GM23338 (cell line): ENCODE measurements at regions not wholly inside any gene's neighbourhood (a gene's known extent, or its start where the extent isn't known, plus 50 kb on each side); places are given as distances from the start of the nearest gene placed in this dataset.

Experiments used
- ATAC-seq: fragments of 200-7000 bp; cut with Tn5 transposase; 3 replicates; pipeline ENCODE4 v1.9.1; 2020
- DNase-seq: peaks from one replicate; pipeline ENCODE4 v3.0.0-alpha.2; 2015; ENCODE audit warnings: low spot score
- H2AFZ ChIP-seq: fragments of 200-600 bp; sonication (generic); 2 replicates; pipeline ENCODE4 v1.8.0; 2016; ENCODE audit warnings: antibody characterized with exemption, mild to moderate bottlenecking, moderate library complexity
- H3F3A ChIP-seq: fragments of 200-600 bp; sonication (generic); replicated peaks from 2 replicates; pipeline ENCODE4 v1.8.0; 2017; ENCODE audit warnings: antibody characterized with exemption, mixed run types, low read depth
- H3K27ac ChIP-seq: fragments of 200-600 bp; sonication (generic); 2 replicates; pipeline ENCODE4 v1.6.1; 2016; ENCODE audit warnings: low read depth
- H3K27me3 ChIP-seq: fragments of 200-600 bp; sonication (generic); 2 replicates; pipeline ENCODE4 v1.8.0; 2016; ENCODE audit warnings: mild to moderate bottlenecking, mixed run types, moderate library complexity; ENCODE audit not compliant: insufficient read depth
- H3K36me3 ChIP-seq: fragments of 200-600 bp; sonication (generic); 2 replicates; pipeline ENCODE4 v1.8.0; 2016; ENCODE audit warnings: mild to moderate bottlenecking; ENCODE audit not compliant: insufficient read depth
- H3K4me1 ChIP-seq: fragments of 200-600 bp; sonication (generic); 2 replicates; pipeline ENCODE4 v1.8.0; 2016; ENCODE audit warnings: mild to moderate bottlenecking, moderate library complexity; ENCODE audit not compliant: insufficient read depth
- H3K4me2 ChIP-seq: fragments of 200-600 bp; sonication (generic); 2 replicates; pipeline ENCODE4 v1.7.1; 2017; ENCODE audit warnings: mixed run types
- H3K4me3 ChIP-seq: fragments of 200-600 bp; sonication (generic); 2 replicates; pipeline ENCODE4 v1.6.1; 2016; ENCODE audit warnings: mixed run types
- H3K79me2 ChIP-seq: fragments of 200-600 bp; sonication (generic); replicated peaks from 2 replicates; pipeline ENCODE4 v1.8.0; 2017; ENCODE audit warnings: mild to moderate bottlenecking; ENCODE audit not compliant: insufficient read depth
- H3K9me2 ChIP-seq: fragments of 200-600 bp; sonication (generic); 2 replicates; pipeline ENCODE4 v1.8.0; 2017; ENCODE audit not compliant: insufficient read depth
- H4K20me1 ChIP-seq: fragments of 200-600 bp; sonication (generic); replicated peaks from 2 replicates; pipeline ENCODE4 v1.8.0; 2017; ENCODE audit warnings: mild to moderate bottlenecking; ENCODE audit not compliant: insufficient read depth
- H3K27ac Mint-ChIP-seq: 2 replicates; pipeline ENCODE4 v1.8.0; 2020; ENCODE audit warnings: inconsistent platforms, mild to moderate bottlenecking, moderate library complexity, mixed read lengths
- H3K27me3 Mint-ChIP-seq: 3 replicates; pipeline ENCODE4 v1.8.0; 2022; ENCODE audit warnings: low read depth, mild to moderate bottlenecking, moderate library complexity, mixed read lengths, inconsistent platforms; ENCODE audit not compliant: insufficient read depth, poor library complexity
- H3K36me3 Mint-ChIP-seq: 3 replicates; pipeline ENCODE4 v1.8.0; 2021; ENCODE audit warnings: low read depth, mild to moderate bottlenecking, inconsistent platforms, moderate library complexity, mixed read lengths
- H3K4me1 Mint-ChIP-seq: 3 replicates; pipeline ENCODE4 v1.8.0; 2020; ENCODE audit warnings: mild to moderate bottlenecking, inconsistent platforms, mixed read lengths
- H3K4me3 Mint-ChIP-seq: 3 replicates; pipeline ENCODE4 v1.8.0; 2021; ENCODE audit warnings: moderate library complexity, mild to moderate bottlenecking, inconsistent platforms, mixed read lengths
- H3K9me3 Mint-ChIP-seq: 3 replicates; pipeline ENCODE4 v1.8.0; 2020; ENCODE audit warnings: moderate library complexity, mild to moderate bottlenecking, inconsistent platforms, mixed read lengths
- CREB1 ChIP-seq: fragments of 250-450 bp; sonication (Bioruptor Pico); IDR thresholded peaks from 2 replicates; pipeline ENCODE4 v1.5.0; 2020; ENCODE audit warnings: low read depth, mild to moderate bottlenecking, moderate library complexity
- EZH2 ChIP-seq: fragments of 200-600 bp; sonication (generic); IDR thresholded peaks from one replicate; pipeline ENCODE4 v1.8.0; 2017; ENCODE audit warnings: antibody characterized with exemption, mild to moderate bottlenecking, low read depth; ENCODE audit not compliant: unreplicated experiment
- EZH2phosphoT487 ChIP-seq: fragments of 200-600 bp; sonication (generic); IDR thresholded peaks from one replicate; pipeline ENCODE4 v1.8.1; 2018; ENCODE audit warnings: antibody characterized with exemption; ENCODE audit not compliant: unreplicated experiment
- JUNB ChIP-seq: IDR thresholded peaks from one replicate; pipeline ENCODE4 v1.6.1; 2016; ENCODE audit warnings: antibody characterized with exemption; ENCODE audit not compliant: unreplicated experiment
- NANOG ChIP-seq: IDR thresholded peaks from 2 replicates; pipeline ENCODE4 v1.6.1; 2016; ENCODE audit warnings: antibody characterized with exemption, borderline replicate concordance
- POLR2AphosphoS5 ChIP-seq: IDR thresholded peaks from 2 replicates; pipeline ENCODE4 v1.6.1; 2016; ENCODE audit warnings: antibody characterized with exemption, low read depth
- STAT1 ChIP-seq: IDR thresholded peaks from one replicate; pipeline ENCODE4 v1.6.1; 2016; ENCODE audit warnings: antibody characterized with exemption; ENCODE audit not compliant: unreplicated experiment
- ZNF114 ChIP-seq: fragments of 250-450 bp; sonication (Bioruptor Pico); IDR thresholded peaks from 2 replicates; pipeline ENCODE4 v1.5.0; 2020; ENCODE audit warnings: mild to moderate bottlenecking, moderate library complexity
- ZNF331 ChIP-seq: fragments of 250-450 bp; sonication (Bioruptor Pico); IDR thresholded peaks from 2 replicates; pipeline ENCODE4 v1.5.0; 2020; ENCODE audit warnings: low read depth, mild to moderate bottlenecking, moderate library complexity
- TF ChIP-seq, protein P1 (sequence below), 2 experiments: fragments of 200-600 bp in 1 of 2; sonication (generic) in 1 of 2; conservative IDR thresholded peaks; 2 replicates each; pipeline versions ENCODE4 v1.5.1 to v1.6.1; 2016 to 2017; ENCODE audit warnings: antibody characterized with exemption in 2 of 2, low read depth in 2 of 2, mild to moderate bottlenecking in 2 of 2, moderate library complexity in 1 of 2
- TF ChIP-seq, protein P2 (sequence below): fragments of 250-450 bp; sonication (Bioruptor Pico); IDR thresholded peaks from 2 replicates; pipeline ENCODE4 v1.5.0; 2020; ENCODE audit warnings: mild to moderate bottlenecking, moderate library complexity
- TF ChIP-seq, protein P3 (sequence below): IDR thresholded peaks from one replicate; pipeline ENCODE4 v1.6.1; 2018; ENCODE audit warnings: antibody characterized with exemption; ENCODE audit not compliant: unreplicated experiment
- TF ChIP-seq, protein P4 (sequence below): IDR thresholded peaks from 2 replicates; pipeline ENCODE4 v1.6.1; 2016; ENCODE audit warnings: antibody characterized with exemption

DNA sequence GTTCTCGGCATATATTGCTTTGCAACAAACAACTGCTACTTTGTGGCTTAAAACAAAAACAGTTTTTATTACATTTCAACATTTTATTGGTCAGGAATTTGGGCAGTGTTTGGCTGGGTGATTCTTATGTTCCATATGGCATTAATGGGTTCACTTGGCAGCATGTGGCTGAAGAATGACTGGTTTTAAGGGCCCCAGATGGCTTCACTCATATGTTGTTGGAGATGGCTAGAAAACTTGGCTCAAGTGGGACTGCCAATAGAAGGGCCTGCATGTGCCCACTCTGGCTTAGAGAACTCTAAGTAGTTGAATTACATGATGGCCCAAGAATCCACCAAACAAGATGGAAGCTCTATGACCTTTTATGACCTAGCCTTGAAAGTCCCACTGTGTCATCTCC, 86.1 kb downstream of the FASTKD2 start:
- no peak overlapping the region for H3K4me3 Mint-ChIP-seq
- no peaks in the 10 kb centered on the region for H3K27me3 Mint-ChIP-seq

More for the DNA sequence above, 86.1 kb downstream of the FASTKD2 start:
- no peaks in the 10 kb centered on the region for H3F3A ChIP-seq
- ATAC-seq (no peak), DNase-seq (no peak)
- H3K4me1 Mint-ChIP-seq, result peaks cover 2% of the 10 kb centered on the region
- H3K4me2 ChIP-seq, result no peak overlapping the region
- no peak for TF ChIP-seq STAT1
- no peak for TF ChIP-seq CREB1 (CRISPR knock-in tag)
- TF ChIP-seq, protein P1, sequence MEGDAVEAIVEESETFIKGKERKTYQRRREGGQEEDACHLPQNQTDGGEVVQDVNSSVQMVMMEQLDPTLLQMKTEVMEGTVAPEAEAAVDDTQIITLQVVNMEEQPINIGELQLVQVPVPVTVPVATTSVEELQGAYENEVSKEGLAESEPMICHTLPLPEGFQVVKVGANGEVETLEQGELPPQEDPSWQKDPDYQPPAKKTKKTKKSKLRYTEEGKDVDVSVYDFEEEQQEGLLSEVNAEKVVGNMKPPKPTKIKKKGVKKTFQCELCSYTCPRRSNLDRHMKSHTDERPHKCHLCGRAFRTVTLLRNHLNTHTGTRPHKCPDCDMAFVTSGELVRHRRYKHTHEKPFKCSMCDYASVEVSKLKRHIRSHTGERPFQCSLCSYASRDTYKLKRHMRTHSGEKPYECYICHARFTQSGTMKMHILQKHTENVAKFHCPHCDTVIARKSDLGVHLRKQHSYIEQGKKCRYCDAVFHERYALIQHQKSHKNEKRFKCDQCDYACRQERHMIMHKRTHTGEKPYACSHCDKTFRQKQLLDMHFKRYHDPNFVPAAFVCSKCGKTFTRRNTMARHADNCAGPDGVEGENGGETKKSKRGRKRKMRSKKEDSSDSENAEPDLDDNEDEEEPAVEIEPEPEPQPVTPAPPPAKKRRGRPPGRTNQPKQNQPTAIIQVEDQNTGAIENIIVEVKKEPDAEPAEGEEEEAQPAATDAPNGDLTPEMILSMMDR (conservative IDR thresholded peaks at IDR 0.05; ENCODE audit: low read depth in 2 of 2), result no peak
- TF ChIP-seq, protein P2, sequence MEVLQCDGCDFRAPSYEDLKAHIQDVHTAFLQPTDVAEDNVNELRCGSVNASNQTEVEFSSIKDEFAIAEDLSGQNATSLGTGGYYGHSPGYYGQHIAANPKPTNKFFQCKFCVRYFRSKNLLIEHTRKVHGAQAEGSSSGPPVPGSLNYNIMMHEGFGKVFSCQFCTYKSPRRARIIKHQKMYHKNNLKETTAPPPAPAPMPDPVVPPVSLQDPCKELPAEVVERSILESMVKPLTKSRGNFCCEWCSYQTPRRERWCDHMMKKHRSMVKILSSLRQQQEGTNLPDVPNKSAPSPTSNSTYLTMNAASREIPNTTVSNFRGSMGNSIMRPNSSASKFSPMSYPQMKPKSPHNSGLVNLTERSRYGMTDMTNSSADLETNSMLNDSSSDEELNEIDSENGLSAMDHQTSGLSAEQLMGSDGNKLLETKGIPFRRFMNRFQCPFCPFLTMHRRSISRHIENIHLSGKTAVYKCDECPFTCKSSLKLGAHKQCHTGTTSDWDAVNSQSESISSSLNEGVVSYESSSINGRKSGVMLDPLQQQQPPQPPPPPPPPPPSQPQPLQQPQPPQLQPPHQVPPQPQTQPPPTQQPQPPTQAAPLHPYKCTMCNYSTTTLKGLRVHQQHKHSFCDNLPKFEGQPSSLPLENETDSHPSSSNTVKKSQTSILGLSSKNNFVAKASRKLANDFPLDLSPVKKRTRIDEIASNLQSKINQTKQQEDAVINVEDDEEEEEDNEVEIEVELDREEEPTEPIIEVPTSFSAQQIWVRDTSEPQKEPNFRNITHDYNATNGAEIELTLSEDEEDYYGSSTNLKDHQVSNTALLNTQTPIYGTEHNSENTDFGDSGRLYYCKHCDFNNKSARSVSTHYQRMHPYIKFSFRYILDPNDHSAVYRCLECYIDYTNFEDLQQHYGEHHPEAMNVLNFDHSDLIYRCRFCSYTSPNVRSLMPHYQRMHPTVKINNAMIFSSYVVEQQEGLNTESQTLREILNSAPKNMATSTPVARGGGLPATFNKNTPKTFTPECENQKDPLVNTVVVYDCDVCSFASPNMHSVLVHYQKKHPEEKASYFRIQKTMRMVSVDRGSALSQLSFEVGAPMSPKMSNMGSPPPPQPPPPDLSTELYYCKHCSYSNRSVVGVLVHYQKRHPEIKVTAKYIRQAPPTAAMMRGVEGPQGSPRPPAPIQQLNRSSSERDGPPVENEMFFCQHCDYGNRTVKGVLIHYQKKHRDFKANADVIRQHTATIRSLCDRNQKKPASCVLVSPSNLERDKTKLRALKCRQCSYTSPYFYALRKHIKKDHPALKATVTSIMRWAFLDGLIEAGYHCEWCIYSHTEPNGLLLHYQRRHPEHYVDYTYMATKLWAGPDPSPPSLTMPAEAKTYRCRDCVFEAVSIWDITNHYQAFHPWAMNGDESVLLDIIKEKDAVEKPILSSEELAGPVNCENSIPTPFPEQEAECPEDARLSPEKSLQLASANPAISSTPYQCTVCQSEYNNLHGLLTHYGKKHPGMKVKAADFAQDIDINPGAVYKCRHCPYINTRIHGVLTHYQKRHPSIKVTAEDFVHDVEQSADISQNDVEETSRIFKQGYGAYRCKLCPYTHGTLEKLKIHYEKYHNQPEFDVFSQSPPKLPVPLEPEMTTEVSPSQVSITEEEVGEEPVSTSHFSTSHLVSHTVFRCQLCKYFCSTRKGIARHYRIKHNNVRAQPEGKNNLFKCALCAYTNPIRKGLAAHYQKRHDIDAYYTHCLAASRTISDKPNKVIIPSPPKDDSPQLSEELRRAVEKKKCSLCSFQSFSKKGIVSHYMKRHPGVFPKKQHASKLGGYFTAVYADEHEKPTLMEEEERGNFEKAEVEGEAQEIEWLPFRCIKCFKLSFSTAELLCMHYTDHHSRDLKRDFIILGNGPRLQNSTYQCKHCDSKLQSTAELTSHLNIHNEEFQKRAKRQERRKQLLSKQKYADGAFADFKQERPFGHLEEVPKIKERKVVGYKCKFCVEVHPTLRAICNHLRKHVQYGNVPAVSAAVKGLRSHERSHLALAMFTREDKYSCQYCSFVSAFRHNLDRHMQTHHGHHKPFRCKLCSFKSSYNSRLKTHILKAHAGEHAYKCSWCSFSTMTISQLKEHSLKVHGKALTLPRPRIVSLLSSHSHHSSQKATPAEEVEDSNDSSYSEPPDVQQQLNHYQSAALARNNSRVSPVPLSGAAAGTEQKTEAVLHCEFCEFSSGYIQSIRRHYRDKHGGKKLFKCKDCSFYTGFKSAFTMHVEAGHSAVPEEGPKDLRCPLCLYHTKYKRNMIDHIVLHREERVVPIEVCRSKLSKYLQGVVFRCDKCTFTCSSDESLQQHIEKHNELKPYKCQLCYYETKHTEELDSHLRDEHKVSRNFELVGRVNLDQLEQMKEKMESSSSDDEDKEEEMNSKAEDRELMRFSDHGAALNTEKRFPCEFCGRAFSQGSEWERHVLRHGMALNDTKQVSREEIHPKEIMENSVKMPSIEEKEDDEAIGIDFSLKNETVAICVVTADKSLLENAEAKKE (CRISPR knock-in tag), result no peak
- no peak for TF ChIP-seq POLR2AphosphoS5
- no peak for TF ChIP-seq ZNF114 (CRISPR knock-in tag)
- TF ChIP-seq, protein P3, sequence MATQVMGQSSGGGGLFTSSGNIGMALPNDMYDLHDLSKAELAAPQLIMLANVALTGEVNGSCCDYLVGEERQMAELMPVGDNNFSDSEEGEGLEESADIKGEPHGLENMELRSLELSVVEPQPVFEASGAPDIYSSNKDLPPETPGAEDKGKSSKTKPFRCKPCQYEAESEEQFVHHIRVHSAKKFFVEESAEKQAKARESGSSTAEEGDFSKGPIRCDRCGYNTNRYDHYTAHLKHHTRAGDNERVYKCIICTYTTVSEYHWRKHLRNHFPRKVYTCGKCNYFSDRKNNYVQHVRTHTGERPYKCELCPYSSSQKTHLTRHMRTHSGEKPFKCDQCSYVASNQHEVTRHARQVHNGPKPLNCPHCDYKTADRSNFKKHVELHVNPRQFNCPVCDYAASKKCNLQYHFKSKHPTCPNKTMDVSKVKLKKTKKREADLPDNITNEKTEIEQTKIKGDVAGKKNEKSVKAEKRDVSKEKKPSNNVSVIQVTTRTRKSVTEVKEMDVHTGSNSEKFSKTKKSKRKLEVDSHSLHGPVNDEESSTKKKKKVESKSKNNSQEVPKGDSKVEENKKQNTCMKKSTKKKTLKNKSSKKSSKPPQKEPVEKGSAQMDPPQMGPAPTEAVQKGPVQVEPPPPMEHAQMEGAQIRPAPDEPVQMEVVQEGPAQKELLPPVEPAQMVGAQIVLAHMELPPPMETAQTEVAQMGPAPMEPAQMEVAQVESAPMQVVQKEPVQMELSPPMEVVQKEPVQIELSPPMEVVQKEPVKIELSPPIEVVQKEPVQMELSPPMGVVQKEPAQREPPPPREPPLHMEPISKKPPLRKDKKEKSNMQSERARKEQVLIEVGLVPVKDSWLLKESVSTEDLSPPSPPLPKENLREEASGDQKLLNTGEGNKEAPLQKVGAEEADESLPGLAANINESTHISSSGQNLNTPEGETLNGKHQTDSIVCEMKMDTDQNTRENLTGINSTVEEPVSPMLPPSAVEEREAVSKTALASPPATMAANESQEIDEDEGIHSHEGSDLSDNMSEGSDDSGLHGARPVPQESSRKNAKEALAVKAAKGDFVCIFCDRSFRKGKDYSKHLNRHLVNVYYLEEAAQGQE, result no peak
- TF ChIP-seq, protein P4, sequence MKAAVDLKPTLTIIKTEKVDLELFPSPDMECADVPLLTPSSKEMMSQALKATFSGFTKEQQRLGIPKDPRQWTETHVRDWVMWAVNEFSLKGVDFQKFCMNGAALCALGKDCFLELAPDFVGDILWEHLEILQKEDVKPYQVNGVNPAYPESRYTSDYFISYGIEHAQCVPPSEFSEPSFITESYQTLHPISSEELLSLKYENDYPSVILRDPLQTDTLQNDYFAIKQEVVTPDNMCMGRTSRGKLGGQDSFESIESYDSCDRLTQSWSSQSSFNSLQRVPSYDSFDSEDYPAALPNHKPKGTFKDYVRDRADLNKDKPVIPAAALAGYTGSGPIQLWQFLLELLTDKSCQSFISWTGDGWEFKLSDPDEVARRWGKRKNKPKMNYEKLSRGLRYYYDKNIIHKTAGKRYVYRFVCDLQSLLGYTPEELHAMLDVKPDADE, result no peak
- TF ChIP-seq NANOG, result no peak
- no peak for TF ChIP-seq ZNF331 (CRISPR knock-in tag)
- no peak for TF ChIP-seq JUNB
- no peak for TF ChIP-seq EZH2
- TF ChIP-seq EZH2phosphoT487, result no peak
- H3K27ac ChIP-seq, result no peak overlapping the region
- H2AFZ ChIP-seq, result no peak overlapping the region
- H3K4me1 ChIP-seq, result no peaks in the 10 kb centered on the region; the same call in 1 of the 2 replicates
- no peak overlapping the region for H3K4me3 ChIP-seq
- no peaks in the 10 kb centered on the region for H3K27me3 ChIP-seq
- peaks cover 5% of the 10 kb centered on the region for H3K9me2 ChIP-seq
- H4K20me1 ChIP-seq, result no peaks in the 10 kb centered on the region
- no peaks in the 10 kb centered on the region for H3K36me3 Mint-ChIP-seq
- no peaks in the 10 kb centered on the region for H3K79me2 ChIP-seq
- H3K9me3 Mint-ChIP-seq, result no peaks in the 10 kb centered on the region
- H3K27ac Mint-ChIP-seq, result no peak overlapping the region
- no peaks in the 10 kb centered on the region for H3K36me3 ChIP-seq
